ENCODE measurements at regions not wholly inside any gene's neighbourhood (a gene's known extent, or its start where the extent isn't known, plus 50 kb on each side); places are given as distances from the start of the nearest gene placed in this dataset.
A peak's percentile ranks its signal among the peaks of the same experiment; 100 is the strongest.
"Not testable (repeated sequence)": the region's sequence is repeated elsewhere in the genome, so short reads cannot be mapped to it uniquely, and the experiment has no call there.

GRCh38 chr17:34424814-34425491 lies 61.9 kb upstream of the CCL1 start:
- no peak for TF ChIP-seq CTCF (IDR thresholded peaks at IDR 0.05; ENCODE audit: insufficient read depth, low read length, poor library complexity, severe bottlenecking)
- peaks cover 17% of the 10 kb centered on the region for H3K27me3 ChIP-seq (ENCODE audit: control insufficient read depth, insufficient read depth, low read length)
- no peak overlapping the region for H3K4me3 ChIP-seq (ENCODE audit: low read depth, low read length)
- no peaks in the 10 kb centered on the region for H3K36me3 ChIP-seq (ENCODE audit: control insufficient read depth, insufficient read depth, low read length)
- DNase-seq (ENCODE audit: low read depth): no peak

GRCh38 chr17:34423978-34424813 lies 61.2 kb upstream of the CCL1 start:
- Histone ChIP-seq H3K27me3 (ENCODE audit: control insufficient read depth, insufficient read depth, low read length) (peaks cover 17% of the 10 kb centered on the region), H3K4me3 (ENCODE audit: low read depth, low read length) (no peak overlapping the region), H3K36me3 (ENCODE audit: control insufficient read depth, insufficient read depth, low read length) (no peaks in the 10 kb centered on the region)
- DNase-seq (ENCODE audit: low read depth): no peak
- TF ChIP-seq CTCF (IDR thresholded peaks at IDR 0.05; ENCODE audit: insufficient read depth, low read length, poor library complexity, severe bottlenecking): no peak

GRCh38 chr17:34423315-34423714 lies 60.3 kb upstream of the CCL1 start:
- H3K27me3 ChIP-seq (ENCODE audit: control insufficient read depth, insufficient read depth, low read length): peaks cover 17% of the 10 kb centered on the region
- H3K4me3 ChIP-seq (ENCODE audit: low read depth, low read length); DNase-seq (ENCODE audit: low read depth); H3K36me3 ChIP-seq (ENCODE audit: control insufficient read depth, insufficient read depth, low read length): not testable (repeated sequence)

GRCh38 chr17:34420900-34421299 lies 57.9 kb upstream of the CCL1 start:
- H3K36me3 ChIP-seq (ENCODE audit: control insufficient read depth, insufficient read depth, low read length): no peaks in the 10 kb centered on the region
- no peak for DNase-seq (ENCODE audit: low read depth)
- H3K27me3 ChIP-seq (ENCODE audit: control insufficient read depth, insufficient read depth, low read length): peaks cover 17% of the 10 kb centered on the region
- H3K4me3 ChIP-seq (ENCODE audit: low read depth, low read length): no peak overlapping the region
- TF ChIP-seq CTCF (IDR thresholded peaks at IDR 0.05; ENCODE audit: insufficient read depth, low read length, poor library complexity, severe bottlenecking): no peak

- Histone ChIP-seq H3K36me3 (ENCODE audit: control insufficient read depth, insufficient read depth, low read length) (no peaks in the 10 kb centered on the region), H3K4me3 (ENCODE audit: low read depth, low read length) (no peak overlapping the region), H3K27me3 (ENCODE audit: control insufficient read depth, insufficient read depth, low read length) (peaks cover 17% of the 10 kb centered on the region)
- peak; percentile 0 for DNase-seq (ENCODE audit: low read depth)
- TF ChIP-seq CTCF (IDR thresholded peaks at IDR 0.05; ENCODE audit: insufficient read depth, low read length, poor library complexity, severe bottlenecking): peak; percentile 84
Observed at GRCh38 chr17:34420254-34420766, 57.3 kb upstream of the CCL1 start.

- Histone ChIP-seq H3K4me3 (ENCODE audit: low read depth, low read length) (no peak overlapping the region), H3K36me3 (ENCODE audit: control insufficient read depth, insufficient read depth, low read length) (no peaks in the 10 kb centered on the region), H3K27me3 (ENCODE audit: control insufficient read depth, insufficient read depth, low read length) (no peaks in the 10 kb centered on the region)
- TF ChIP-seq CTCF (IDR thresholded peaks at IDR 0.05; ENCODE audit: insufficient read depth, low read length, poor library complexity, severe bottlenecking): no peak
- no peak for DNase-seq (ENCODE audit: low read depth)
Observed at GRCh38 chr17:34416116-34416515, 53.1 kb upstream of the CCL1 start.

All from kidney epithelial cell (primary cell).